K562 (cell line): ENCODE measurements at regions not wholly inside any gene's neighbourhood (a gene's known extent, or its start where the extent isn't known, plus 50 kb on each side); places are given as distances from the start of the nearest gene placed in this dataset.

Source experiments
- ATAC-seq: fragments of 200-7000 bp; cut with Tn5 transposase; 3 replicates; pipeline ENCODE4 v1.9.1; 2020; ENCODE audit warnings: moderate library complexity
- BruUV-seq: library from RNA; stranded (reverse); fragments of 400-500 nt; replicated peaks from 2 replicates; lab custom pipeline; 2021; lab: Mats Ljungman, UMichigan
- CTCF ChIA-PET: fragments of 300-600 bp; formaldehyde crosslinking; extraction: SDS; loops from one replicate; lab custom pipeline; 2021; ENCODE audit warnings: low intra/inter-chr PET ratio; lab: Yijun Ruan, JAX
- POLR2A ChIA-PET: fragments of 300-600, 350-650 bp; sonication (Branson Sonifier 250); formaldehyde crosslinking; extraction: SDS; loops from one replicate; lab custom pipeline; 2021; ENCODE audit warnings: antibody characterized with exemption, inconsistent platforms; lab: Yijun Ruan, JAX
- DNase-seq, 4 experiments: peaks; one replicate each; pipeline versions ENCODE4 v3.0.0 to v3.0.0-alpha.2; 2011 to 2018; ENCODE audit warnings: low spot score in 3 of 4, mixed read lengths in 3 of 4; ENCODE audit errors: extremely low read depth in 1 of 4
- FAIRE-seq: peaks from 2 replicates; lab custom pipeline; 2011; peaks lifted over from hg19 to GRCh38; lab: Jason Lieb, UNC
- H2AFZ ChIP-seq: 2 replicates; pipeline ENCODE4 v1.6.0; 2011; ENCODE audit warnings: low read depth, low read length, control low read depth, inconsistent platforms
- H3K27ac ChIP-seq: fragments of 200-600 bp; 3 replicates; pipeline ENCODE4 v1.8.0; 2011; ENCODE audit warnings: low read depth, mild to moderate bottlenecking, control low read depth, inconsistent platforms, low read length, moderate library complexity, mixed read lengths; ENCODE audit errors: extremely low read depth
- H3K27me3 ChIP-seq, 2 experiments: fragments of 300-600 bp in 1 of 2; 2 replicates in 1 of 2; 3 replicates in 1 of 2; pipeline versions ENCODE4 v1.6.0 to v1.8.0; 2011; ENCODE audit warnings: inconsistent platforms in 2 of 2, low read length in 2 of 2, mild to moderate bottlenecking in 1 of 2, mixed read lengths in 1 of 2, moderate library complexity in 1 of 2; ENCODE audit not compliant: control insufficient read depth in 2 of 2, insufficient read depth in 2 of 2
- H3K36me3 ChIP-seq: fragments of 300-600 bp; 3 replicates; pipeline ENCODE4 v1.8.0; 2011; ENCODE audit warnings: mild to moderate bottlenecking, low read length, inconsistent platforms; ENCODE audit not compliant: control insufficient read depth, insufficient read depth
- H3K4me1 ChIP-seq, 2 experiments: fragments of 200-600 bp in 1 of 2; replicated peaks in 1 of 2; 2 replicates in 1 of 2; 3 replicates in 1 of 2; pipeline versions ENCODE4 v1.5.1 to v1.8.0; 2011; ENCODE audit warnings: inconsistent platforms in 2 of 2, low read length in 2 of 2, mild to moderate bottlenecking in 1 of 2, mixed read lengths in 1 of 2, moderate library complexity in 1 of 2; ENCODE audit not compliant: control insufficient read depth in 2 of 2, insufficient read depth in 2 of 2
- H3K4me2 ChIP-seq: 2 replicates; pipeline ENCODE4 v1.6.1; 2011; ENCODE audit warnings: low read length, control low read depth, inconsistent platforms, mixed read lengths; ENCODE audit not compliant: insufficient read depth
- H3K4me3 ChIP-seq: fragments of 200-600 bp; sonication (generic), shearing (Covaris generic); 2 replicates; pipeline ENCODE4 v1.5.1; 2016; ENCODE audit warnings: control low read depth, inconsistent platforms
- H3K79me2 ChIP-seq: fragments of 200-600 bp; 3 replicates; pipeline ENCODE4 v1.8.0; 2011; ENCODE audit warnings: low read length, inconsistent platforms; ENCODE audit not compliant: control insufficient read depth, insufficient read depth
- H3K9ac ChIP-seq, 2 experiments: 2 replicates each; pipeline versions ENCODE4 v1.6.0 to v1.6.1; 2011; ENCODE audit warnings: low read depth in 2 of 2, low read length in 2 of 2, control low read depth in 1 of 2, inconsistent platforms in 1 of 2, mild to moderate bottlenecking in 1 of 2, mixed read lengths in 1 of 2; ENCODE audit not compliant: insufficient read depth in 1 of 2
- H3K9me1 ChIP-seq: one replicate; pipeline ENCODE4 v1.6.0; 2011; ENCODE audit warnings: inconsistent platforms, mild to moderate bottlenecking, low read length, moderate library complexity; ENCODE audit not compliant: control insufficient read depth, insufficient read depth
- H3K9me3 ChIP-seq: replicated peaks from 2 replicates; pipeline ENCODE4 v1.5.1; 2011; ENCODE audit warnings: low read depth, low read length, inconsistent platforms; ENCODE audit not compliant: control insufficient read depth, insufficient read depth
- H4K20me1 ChIP-seq: replicated peaks from 2 replicates; pipeline ENCODE4 v1.6.1; 2011; ENCODE audit warnings: low read length, inconsistent platforms, mixed read lengths; ENCODE audit not compliant: control insufficient read depth, insufficient read depth
- ETV5 ChIP-seq: sonication (generic); formaldehyde crosslinking; IDR thresholded peaks from 2 replicates; pipeline ENCODE4 v1.4.0; 2020; ENCODE audit warnings: low read depth, mild to moderate bottlenecking, missing genetic modification reagents
- KAT7 ChIP-seq: sonication (generic); formaldehyde crosslinking; IDR thresholded peaks from 2 replicates; pipeline ENCODE4 v1.8.0; 2022; ENCODE audit warnings: missing genetic modification reagents, mild to moderate bottlenecking, borderline replicate concordance
- POLR2H ChIP-seq: IDR thresholded peaks from 2 replicates; pipeline ENCODE4 v1.6.1; 2016; ENCODE audit warnings: missing genetic modification characterization, low read depth, mild to moderate bottlenecking, control low read depth, missing compliant biosample characterization, moderate library complexity
- RFX5 ChIP-seq: IDR thresholded peaks from 2 replicates; pipeline ENCODE4 v1.6.1; 2011; ENCODE audit warnings: low read depth, mild to moderate bottlenecking, improper control_type of control experiment, low read length
- SMARCA5 ChIP-seq: fragments of 450-650 bp; IDR thresholded peaks from 2 replicates; pipeline ENCODE4 v1.6.1; 2016
- ZBTB11 ChIP-seq, 3 experiments: fragments of 200-800 bp in 1 of 3; fragments of 250-450 bp in 1 of 3; fragments of 450-650 bp in 1 of 3; sonication (Bioruptor Pico) in 1 of 3; sonication (Bioruptor generic) in 1 of 3; formaldehyde crosslinking in 1 of 3; IDR thresholded peaks; 2 replicates each; pipeline versions ENCODE4 v1.6.1 to v1.8.0; 2016 to 2022; ENCODE audit warnings: mild to moderate bottlenecking in 2 of 3, missing genetic modification characterization in 2 of 3, missing compliant biosample characterization in 1 of 3, moderate library complexity in 1 of 3
- ZNF449 ChIP-seq: fragments of 250-450 bp; sonication (Bioruptor Pico); IDR thresholded peaks from 2 replicates; pipeline ENCODE4 v1.8.0; 2022; ENCODE audit warnings: moderate library complexity, mild to moderate bottlenecking, inconsistent platforms
- ZNF586 ChIP-seq: fragments of 450-650 bp; formaldehyde crosslinking; conservative IDR thresholded peaks from 2 replicates; pipeline ENCODE4 v1.4.0; 2020; ENCODE audit warnings: mild to moderate bottlenecking, moderate library complexity
- WGBS: fragments of 100-300 bp; shearing (Covaris generic); methylation state at CpG from one replicate; pipeline ENCODE4 v1.1.6; 2016; ENCODE audit warnings: low coverage, mixed read lengths; ENCODE audit not compliant: insufficient coverage; ENCODE audit errors: missing lambda C conversion rate; 5-methylcytosine and 5-hydroxymethylcytosine counted together
- in situ Hi-C: fragments of 300-500 bp; cut with MboI; formaldehyde crosslinking; loops from 4 replicates; pipeline ENCODE4 v1.15.0; 2018; ENCODE audit warnings: inconsistent platforms, mixed read lengths
- intact Hi-C: fragments of 100-400 bp; cut with micrococcal nuclease; formaldehyde crosslinking; loops from 2 replicates; pipeline ENCODE4 v1.14.2; 2022

- Histone ChIP-seq H3K9me1 (no peaks in the 10 kb centered on the region), H3K27me3 (no peaks in the 10 kb centered on the region), H3K79me2 (no peaks in the 10 kb centered on the region), H2AFZ (no peak overlapping the region), H3K4me2 (no peak overlapping the region), H4K20me1 (no peaks in the 10 kb centered on the region), H3K27ac (no peak overlapping the region), H3K9me3 (no peaks in the 10 kb centered on the region), H3K9ac (no peak overlapping the region), H3K36me3 (no peaks in the 10 kb centered on the region), H3K4me1 (no peaks in the 10 kb centered on the region), H3K4me3 (no peak overlapping the region)
- ChIA-PET POLR2A (no interaction called here), CTCF (no interaction called here)
- TF ChIP-seq ETV5 (CRISPR knock-in tag) (no peak), RFX5 (no peak), KAT7 (CRISPR knock-in tag) (no peak), ZNF449 (CRISPR knock-in tag) (no peak), ZBTB11 (CRISPR knock-in tag; IDR thresholded peaks at IDR 0.05) (no peak), POLR2H (tag) (no peak), SMARCA5 (no peak), ZNF586 (no peak)
- intact Hi-C loops = no loop called here
- in situ Hi-C loops = no loop called here
- WGBS = 2% methylated on average over 2 of the region's 2 CpGs
- no TSS peak for BruUV-seq
- DNase-seq (no peak), FAIRE-seq (no peak), ATAC-seq (no peak)
These were observed 201.6 kb downstream of the ATP23 start for GRCh38 chr12:58142991-58143390.
